T47D (cell line): ENCODE measurements at regions not wholly inside any gene's neighbourhood (a gene's known extent, or its start where the extent isn't known, plus 50 kb on each side); places are given as distances from the start of the nearest gene placed in this dataset.
"Not testable (repeated sequence)": the region's sequence is repeated elsewhere in the genome, so short reads cannot be mapped to it uniquely, and the experiment has no call there.

Experiments used
- DNase-seq, 2 experiments: peaks; one replicate each; pipeline versions ENCODE4 v3.0.0 to v3.0.0-alpha.2; 2011 to 2012; ENCODE audit warnings: low read depth in 1 of 2, low spot score in 1 of 2
- JUND ChIP-seq: IDR thresholded peaks from 2 replicates; pipeline ENCODE4 v1.6.1; 2012; ENCODE audit warnings: low read depth
- in situ Hi-C: cut with HindIII; loops from 2 replicates; pipeline ENCODE4 v1.10.0; 2016; ENCODE audit warnings: low sequenced_read_pairs, low pct_unique_long_range_greater_than_20kb

GRCh38 chr1:228944935-228945371 is 209.7 kb downstream of the RHOU start:
- no peak for DNase-seq
- in situ Hi-C loops, result no loop called here
- no peak for TF ChIP-seq JUND

DNA sequence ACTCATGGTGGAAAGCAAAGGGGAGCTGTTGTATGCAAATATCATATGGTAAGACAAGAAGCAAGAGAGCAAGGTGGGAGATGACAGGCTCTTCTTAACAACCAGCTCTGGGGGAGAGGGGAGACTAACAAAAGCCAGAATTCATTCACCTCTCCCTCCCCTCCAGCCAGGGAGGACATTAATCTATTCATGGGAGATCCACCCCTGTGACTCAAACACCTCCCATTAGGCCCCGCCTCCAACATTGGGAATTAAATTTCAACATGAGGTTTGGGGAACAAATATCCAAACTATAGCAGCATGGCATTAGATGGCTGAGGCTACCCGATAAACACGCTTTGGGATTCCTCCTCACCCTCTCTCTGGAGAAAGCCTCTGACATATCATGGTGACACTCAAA is 210.6 kb downstream of the RHOU start:
- in situ Hi-C loops, result no loop called here
- no peak for TF ChIP-seq JUND

GRCh38 chr1:228949617-228950016 is 214.3 kb downstream of the RHOU start:
- in situ Hi-C loops, DNase-seq: not testable (repeated sequence)

More for the DNA sequence above, 210.6 kb downstream of the RHOU start:
- no peak for DNase-seq

GRCh38 chr1:228953207-228953606 is 217.9 kb downstream of the RHOU start:
- no peak for TF ChIP-seq JUND
- in situ Hi-C loops, result no loop called here
- no peak for DNase-seq

- in situ Hi-C loops, DNase-seq: not testable (repeated sequence)
Observed at GRCh38 chr1:228953808-228954207, 218.5 kb downstream of the RHOU start.

DNA sequence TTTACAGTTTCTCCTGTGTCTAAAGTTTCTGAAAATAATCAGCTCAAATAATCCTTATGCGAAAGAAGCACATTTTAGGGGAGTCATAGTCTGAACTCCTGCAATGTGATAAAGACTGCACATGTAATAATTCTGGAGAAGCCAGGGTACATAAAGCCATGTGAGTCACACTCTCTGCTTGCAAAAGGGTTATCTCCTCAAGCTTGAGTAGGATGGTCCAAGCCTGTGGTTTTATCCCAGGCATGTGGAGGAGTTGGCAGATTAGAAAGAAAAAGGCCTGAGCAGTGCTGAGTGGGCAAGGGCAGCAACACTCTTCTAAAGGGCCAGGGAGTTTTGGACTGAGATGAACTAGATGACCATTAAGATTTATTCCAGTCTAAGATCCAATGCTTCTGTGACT is 220.4 kb downstream of the RHOU start:
- DNase-seq, result no peak
- in situ Hi-C loops, result no loop called here
- no peak for TF ChIP-seq JUND

DNA sequence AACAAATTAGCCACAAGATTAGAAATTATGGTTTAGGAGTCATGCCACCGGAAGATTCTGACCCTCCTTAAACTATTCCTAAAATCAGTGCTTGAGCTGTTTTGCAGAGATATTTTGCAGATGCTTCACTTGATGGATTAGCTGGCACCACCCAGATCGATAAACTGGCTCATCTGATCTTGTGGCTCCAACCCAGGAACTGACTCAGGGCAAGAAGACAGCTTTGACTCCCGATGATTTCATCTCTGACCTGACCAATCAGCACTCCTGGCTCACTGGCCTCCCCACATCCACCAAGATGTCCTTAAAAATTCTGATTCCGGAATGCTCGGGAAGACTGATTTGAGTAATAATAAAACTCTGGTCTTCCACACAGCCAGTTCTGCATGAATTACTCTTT is 221.6 kb downstream of the RHOU start:
- in situ Hi-C loops, result no loop called here
- no peak for TF ChIP-seq JUND
- no peak for DNase-seq

GRCh38 chr1:228957535-228957934 is 222.3 kb downstream of the RHOU start:
- in situ Hi-C loops, result no loop called here

GRCh38 chr1:228958121-228958520 is 222.8 kb downstream of the RHOU start:
- no peak for DNase-seq
- TF ChIP-seq JUND, result no peak
- in situ Hi-C loops, result no loop called here

More at GRCh38 chr1:228957535-228957934, 222.3 kb downstream of the RHOU start:
- TF ChIP-seq JUND, result no peak
- no peak for DNase-seq

- in situ Hi-C loops, result no loop called here
- no peak for DNase-seq
- no peak for TF ChIP-seq JUND
Observed at GRCh38 chr1:228958741-228959140, 223.5 kb downstream of the RHOU start.

DNA sequence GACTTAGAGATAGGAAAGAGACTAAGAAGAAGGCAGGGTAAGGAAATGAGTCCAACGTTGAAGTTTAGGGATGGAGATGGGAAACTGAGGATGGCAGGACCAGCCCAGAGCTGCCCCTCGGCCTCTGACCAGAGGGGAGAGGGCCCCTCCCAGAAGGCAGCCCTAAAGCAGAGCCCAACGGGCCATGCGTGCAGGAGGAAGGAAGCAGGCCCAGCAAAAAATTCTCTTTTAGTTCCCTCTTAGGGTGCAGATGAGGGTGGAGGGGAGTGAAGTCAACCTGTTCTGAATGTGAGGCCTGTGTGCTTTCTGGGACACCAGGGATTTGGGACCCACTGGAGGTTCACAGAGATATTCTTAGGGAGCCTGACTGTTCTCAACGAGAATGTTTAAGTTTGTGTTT is 225.4 kb downstream of the RHOU start:
- no peak for TF ChIP-seq JUND
- DNase-seq, result no peak
- in situ Hi-C loops, result no loop called here

- in situ Hi-C loops, result no loop called here
- DNase-seq, result no peak
- no peak for TF ChIP-seq JUND
Observed at GRCh38 chr1:228961511-228961910, 226.2 kb downstream of the RHOU start.

GRCh38 chr1:228963795-228964177 is 228.5 kb downstream of the RHOU start:
- no peak for TF ChIP-seq JUND
- in situ Hi-C loops, result no loop called here
- no peak for DNase-seq

GRCh38 chr1:228964178-228965089 is 229.2 kb downstream of the RHOU start:
- no peak for TF ChIP-seq JUND
- in situ Hi-C loops, result no loop called here

More at GRCh38 chr1:228964178-228965089, 229.2 kb downstream of the RHOU start:
- no peak for DNase-seq
